Neutrophil (primary cell): ENCODE measurements at regions not wholly inside any gene's neighbourhood (a gene's known extent, or its start where the extent isn't known, plus 50 kb on each side); places are given as distances from the start of the nearest gene placed in this dataset.

ENCODE experiments used
- H3K27ac ChIP-seq: fragments of 200-600 bp; sonication (generic); 2 replicates; pipeline ENCODE4 v1.5.1; 2016; ENCODE audit warnings: mild to moderate bottlenecking, moderate library complexity
- H3K27me3 ChIP-seq: fragments of 200-600 bp; sonication (generic); 2 replicates; pipeline ENCODE4 v1.6.0; 2016; ENCODE audit warnings: mild to moderate bottlenecking
- H3K36me3 ChIP-seq: fragments of 200-600 bp; sonication (generic); 2 replicates; pipeline ENCODE4 v1.5.1; 2017
- H3K4me1 ChIP-seq, 2 experiments: fragments of 200-600 bp in 1 of 2; sonication (generic) in 1 of 2; 1 replicate in 1 of 2; 2 replicates in 1 of 2; pipeline versions ENCODE4 v1.5.1 to v1.6.1; 2013 to 2016; ENCODE audit warnings: low read depth in 1 of 2, low read length in 1 of 2, mild to moderate bottlenecking in 1 of 2, moderate library complexity in 1 of 2; ENCODE audit not compliant: control insufficient read depth in 1 of 2, insufficient read depth in 1 of 2
- H3K4me3 ChIP-seq, 2 experiments: fragments of 200-600 bp in 1 of 2; sonication (generic) in 1 of 2; 1 replicate in 1 of 2; 2 replicates in 1 of 2; pipeline ENCODE4 v1.5.1; 2013 to 2016; ENCODE audit warnings: low read depth in 1 of 2, low read length in 1 of 2, mild to moderate bottlenecking in 1 of 2, moderate library complexity in 1 of 2
- H3K9me3 ChIP-seq: fragments of 200-600 bp; sonication (generic); 2 replicates; pipeline ENCODE4 v1.5.1; 2016
- CTCF ChIP-seq: fragments of 200-600 bp; sonication (generic); IDR thresholded peaks from 2 replicates; pipeline ENCODE4 v1.5.1; 2016; ENCODE audit warnings: antibody characterized with exemption

- no peak overlapping the region for H3K4me3 ChIP-seq
- H3K36me3 ChIP-seq, result no peaks in the 10 kb centered on the region
- no peaks in the 10 kb centered on the region for H3K9me3 ChIP-seq
- TF ChIP-seq CTCF, result no peak
- H3K27ac ChIP-seq, result no peak overlapping the region
- H3K4me1 ChIP-seq, result no peaks in the 10 kb centered on the region
- H3K27me3 ChIP-seq, result no peaks in the 10 kb centered on the region
Measured at GRCh38 chr20:58069796-58070663, 158.4 kb downstream of the ANKRD60 start.

DNA sequence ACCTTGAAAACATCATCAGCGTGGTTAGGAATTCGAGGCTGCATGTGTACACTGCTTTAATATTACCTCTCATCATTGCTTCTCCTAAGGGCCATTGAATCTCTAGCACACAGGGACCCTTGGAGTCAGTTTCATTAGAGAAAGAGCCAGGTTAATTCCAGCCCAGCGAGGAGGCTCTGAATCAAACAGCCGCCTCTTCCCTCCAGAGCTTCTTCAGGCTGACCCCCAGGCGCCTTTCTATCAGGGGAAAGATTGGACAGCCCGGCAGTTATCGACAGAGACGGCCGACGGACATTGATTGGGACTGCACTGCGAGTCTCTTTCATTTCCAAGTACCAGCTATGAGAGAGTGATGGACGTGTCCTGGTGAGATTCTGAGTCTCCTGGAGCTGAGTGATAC lies 159.2 kb downstream of the ANKRD60 start:
- Histone ChIP-seq H3K27me3 (no peaks in the 10 kb centered on the region), H3K4me1 (no peaks in the 10 kb centered on the region), H3K9me3 (no peaks in the 10 kb centered on the region), H3K27ac (no peak overlapping the region), H3K36me3 (no peaks in the 10 kb centered on the region), H3K4me3 (no peak overlapping the region)
- no peak for TF ChIP-seq CTCF

DNA sequence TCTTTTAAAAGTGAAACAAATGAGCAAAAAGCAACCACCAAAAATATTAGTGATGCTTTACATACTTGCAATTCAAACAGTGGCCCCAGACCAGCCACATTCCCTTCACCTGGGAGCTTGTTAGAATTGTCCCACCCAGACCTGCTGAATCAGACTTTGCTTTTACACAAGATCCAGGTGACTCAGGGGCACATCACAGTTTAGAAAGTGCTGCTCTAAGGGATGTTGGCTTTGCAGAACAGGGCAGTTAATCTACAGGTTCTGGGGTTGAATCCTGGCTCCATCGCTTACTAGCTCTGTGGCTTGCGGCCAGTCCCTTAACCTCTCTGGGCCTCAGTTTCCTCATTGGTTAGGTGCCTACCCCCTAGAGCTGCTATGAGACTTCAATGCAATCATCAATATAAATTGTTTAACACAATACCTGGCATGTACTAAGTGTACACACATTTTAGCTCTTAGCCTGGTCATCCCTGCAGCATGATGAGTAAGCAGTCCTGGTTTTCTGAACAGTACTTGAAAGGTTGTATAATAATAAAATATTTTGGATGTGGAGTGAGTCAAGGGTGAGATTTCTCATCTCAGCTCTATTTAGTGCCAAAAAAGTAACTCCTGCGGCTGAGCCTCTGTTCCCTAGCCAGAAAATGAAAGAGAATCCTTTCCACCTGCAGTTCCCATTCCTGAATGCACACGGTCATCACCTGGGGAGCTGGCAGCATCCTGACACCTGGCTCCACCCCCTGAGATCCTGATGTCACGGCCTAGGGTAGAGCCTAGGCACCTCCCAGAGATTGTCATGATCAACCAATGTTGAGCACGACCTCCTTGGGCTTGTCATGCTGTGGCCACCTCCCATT lies 162.7 kb downstream of the ANKRD60 start:
- no peaks in the 10 kb centered on the region for H3K4me1 ChIP-seq
- no peaks in the 10 kb centered on the region for H3K9me3 ChIP-seq
- H3K27ac ChIP-seq, result no peak overlapping the region
- no peaks in the 10 kb centered on the region for H3K36me3 ChIP-seq
- H3K27me3 ChIP-seq, result peaks cover 6% of the 10 kb centered on the region
- TF ChIP-seq CTCF, result no peak
- H3K4me3 ChIP-seq, result no peak overlapping the region

GRCh38 chr20:58064411-58065010 lies 163.9 kb downstream of the ANKRD60 start:
- Histone ChIP-seq H3K4me3 (no peak overlapping the region), H3K36me3 (no peaks in the 10 kb centered on the region), H3K27ac (no peak overlapping the region), H3K9me3 (no peaks in the 10 kb centered on the region), H3K4me1 (no peaks in the 10 kb centered on the region), H3K27me3 (peaks cover 6% of the 10 kb centered on the region)
- TF ChIP-seq CTCF, result no peak

DNA sequence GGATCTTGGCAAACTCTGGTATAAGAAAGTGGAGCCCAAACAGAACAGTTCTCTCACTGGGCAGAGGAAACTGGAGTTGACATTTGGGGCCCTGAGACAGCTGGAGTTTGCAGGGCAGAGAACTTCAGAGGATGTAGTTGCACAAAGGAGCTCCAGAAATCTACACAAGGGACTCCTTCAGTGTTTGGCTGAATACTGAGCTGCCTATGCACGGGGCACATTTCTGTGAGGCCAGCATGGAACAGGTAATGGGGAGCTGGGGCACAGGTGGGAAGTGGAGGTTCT lies 169.3 kb downstream of the ANKRD60 start:
- Histone ChIP-seq H3K36me3 (no peaks in the 10 kb centered on the region), H3K4me1 (no peaks in the 10 kb centered on the region), H3K27ac (no peak overlapping the region), H3K27me3 (peaks cover 14% of the 10 kb centered on the region), H3K4me3 (no peak overlapping the region), H3K9me3 (no peaks in the 10 kb centered on the region)
- TF ChIP-seq CTCF, result no peak
